Mammary epithelial cell (primary cell): ENCODE measurements at regions not wholly inside any gene's neighbourhood (a gene's known extent, or its start where the extent isn't known, plus 50 kb on each side); places are given as distances from the start of the nearest gene placed in this dataset.

Source experiments
- CTCF ChIP-seq, 2 donors: IDR thresholded peaks in 1 of 2; conservative IDR thresholded peaks in 1 of 2; 2 replicates each; pipeline ENCODE4 v1.5.1; 2011 to 2012; ENCODE audit warnings: inconsistent platforms in 2 of 2, low read length in 2 of 2, mild to moderate bottlenecking in 2 of 2, control low read depth in 1 of 2, low read depth in 1 of 2; ENCODE audit not compliant: insufficient read depth in 1 of 2; ENCODE audit errors: extremely low read depth in 1 of 2
- EZH2 ChIP-seq: IDR thresholded peaks from 2 replicates; pipeline ENCODE4 v1.6.1; 2012; ENCODE audit warnings: low read length, inconsistent platforms, borderline replicate concordance

DNA sequence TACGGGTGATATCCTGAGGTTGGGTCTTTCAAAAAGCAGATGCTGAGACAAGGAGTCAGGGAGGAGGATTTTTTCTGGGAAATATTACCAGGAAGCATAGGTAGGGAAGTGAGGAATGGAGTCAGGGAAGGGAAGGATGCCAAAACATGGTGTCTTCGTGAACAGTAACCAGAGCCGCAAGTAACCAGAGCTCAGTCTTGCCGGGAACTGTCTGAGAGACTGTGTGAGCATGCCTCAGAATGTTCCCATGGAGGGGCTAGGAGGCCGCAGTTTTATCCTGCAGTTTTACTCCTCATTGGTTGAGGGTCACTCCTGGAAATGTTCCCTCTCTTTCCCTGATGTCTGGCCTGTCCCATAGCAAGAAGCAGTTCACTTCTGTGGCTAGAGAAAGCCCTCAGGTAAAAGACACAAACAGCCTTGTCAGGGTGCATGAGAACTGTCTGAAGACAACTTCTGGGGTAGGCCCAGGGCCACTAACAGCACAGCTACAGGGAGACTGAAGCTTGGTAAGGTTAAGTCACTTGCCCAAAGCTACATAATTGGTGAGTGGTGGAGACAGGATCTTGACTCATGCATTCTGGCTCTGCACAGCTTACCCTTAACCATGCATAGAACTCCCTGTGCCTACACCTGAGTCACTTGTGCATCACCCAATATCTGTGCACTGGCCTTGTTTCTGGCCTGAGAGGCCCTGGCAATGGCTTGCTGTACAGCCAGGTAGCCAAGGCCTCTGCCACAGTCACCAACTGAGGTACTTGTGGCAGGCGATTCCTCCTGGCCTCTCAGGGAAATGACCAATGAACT is 76.3 kb upstream of the FRMD4B start:
- no peak for TF ChIP-seq CTCF (conservative IDR thresholded peaks at IDR 0.05 in 1 of 2, IDR thresholded peaks at IDR 0.05 in 1 of 2; ENCODE audit: extremely low read depth in 1 of 2, insufficient read depth in 1 of 2, low read depth in 1 of 2, low read length in 2 of 2)
- TF ChIP-seq EZH2 = no peak
